ENCODE measurements at regions not wholly inside any gene's neighbourhood (a gene's known extent, or its start where the extent isn't known, plus 50 kb on each side); places are given as distances from the start of the nearest gene placed in this dataset.

GRCh38 chr18:5091741-5092140 is 105.3 kb downstream of the AKAIN1 start:
- DNase-seq (ENCODE audit: low read depth in 2 of 2): no peak

GRCh38 chr18:5075297-5075696 is 121.8 kb downstream of the AKAIN1 start:
- DNase-seq (ENCODE audit: low read depth in 2 of 2): no peak

- peak; percentile 45 to 63 for DNase-seq (ENCODE audit: low read depth in 2 of 2)
These were observed 123.8 kb downstream of the AKAIN1 start for GRCh38 chr18:5073026-5073944.

GRCh38 chr18:5068851-5069250 is 128.2 kb downstream of the AKAIN1 start:
- DNase-seq (ENCODE audit: low read depth in 2 of 2): no peak

- DNase-seq (ENCODE audit: low read depth in 2 of 2): no peak
These were observed 130.6 kb downstream of the AKAIN1 start for GRCh38 chr18:5066380-5066977.

GRCh38 chr18:5065615-5066014 is 131.4 kb downstream of the AKAIN1 start:
- DNase-seq (ENCODE audit: low read depth in 2 of 2): no peak

GRCh38 chr18:5064841-5065370 is 132.2 kb downstream of the AKAIN1 start:
- no peak for DNase-seq (ENCODE audit: low read depth in 2 of 2)

GRCh38 chr18:5061785-5062184 is 135.3 kb downstream of the AKAIN1 start:
- DNase-seq (ENCODE audit: low read depth in 2 of 2): no peak

GRCh38 chr18:5060543-5060942 is 136.5 kb downstream of the AKAIN1 start:
- no peak for DNase-seq (ENCODE audit: low read depth in 2 of 2)

GRCh38 chr18:5059696-5060032 is 137.4 kb downstream of the AKAIN1 start:
- DNase-seq (ENCODE audit: low read depth in 2 of 2): no peak

GRCh38 chr18:5058768-5059695 is 138.0 kb downstream of the AKAIN1 start:
- no peak for DNase-seq (ENCODE audit: low read depth in 2 of 2)

- DNase-seq (ENCODE audit: low read depth in 2 of 2): peak; percentile 55 to 60
These were observed 139.4 kb downstream of the AKAIN1 start for GRCh38 chr18:5057386-5058348.

- no peak for DNase-seq (ENCODE audit: low read depth in 2 of 2)
These were observed 144.6 kb downstream of the AKAIN1 start for GRCh38 chr18:5052491-5052890.

GRCh38 chr18:5051207-5051606 is 145.8 kb downstream of the AKAIN1 start:
- DNase-seq (ENCODE audit: low read depth in 2 of 2): no peak

- no peak for DNase-seq (ENCODE audit: low read depth in 2 of 2)
These were observed 147.9 kb downstream of the AKAIN1 start for GRCh38 chr18:5049124-5049523.

GRCh38 chr18:5040476-5040875 is 156.6 kb downstream of the AKAIN1 start:
- DNase-seq (ENCODE audit: low read depth in 2 of 2): no peak

GRCh38 chr18:5036523-5036922 is 160.5 kb downstream of the AKAIN1 start:
- no peak for DNase-seq (ENCODE audit: low read depth in 2 of 2)

- no peak for DNase-seq (ENCODE audit: low read depth in 2 of 2)
These were observed 165.8 kb downstream of the AKAIN1 start for GRCh38 chr18:5031216-5031615.

- DNase-seq (ENCODE audit: low read depth in 2 of 2): no peak
These were observed 166.4 kb downstream of the AKAIN1 start for GRCh38 chr18:5030636-5031035.

- DNase-seq (ENCODE audit: low read depth in 2 of 2): no peak
These were observed 167.5 kb downstream of the AKAIN1 start for GRCh38 chr18:5029592-5029991.

- DNase-seq (ENCODE audit: low read depth in 2 of 2): no peak
These were observed 172.3 kb downstream of the AKAIN1 start for GRCh38 chr18:5024741-5025140.

Data from lung microvascular endothelial cell (primary cell).